Suppressor macrophage treated with lipopolysaccharide for 4 hours (primary cell): ENCODE measurements at regions not wholly inside any gene's neighbourhood (a gene's known extent, or its start where the extent isn't known, plus 50 kb on each side); places are given as distances from the start of the nearest gene placed in this dataset.

Experiments
- DNase-seq: peaks from one replicate; pipeline ENCODE4 v3.0.0-alpha.2; 2020

- DNase-seq, result no peak
These were observed 162.0 kb upstream of the LMNTD1 start for GRCh38 chr12:25715102-25715501.

DNA sequence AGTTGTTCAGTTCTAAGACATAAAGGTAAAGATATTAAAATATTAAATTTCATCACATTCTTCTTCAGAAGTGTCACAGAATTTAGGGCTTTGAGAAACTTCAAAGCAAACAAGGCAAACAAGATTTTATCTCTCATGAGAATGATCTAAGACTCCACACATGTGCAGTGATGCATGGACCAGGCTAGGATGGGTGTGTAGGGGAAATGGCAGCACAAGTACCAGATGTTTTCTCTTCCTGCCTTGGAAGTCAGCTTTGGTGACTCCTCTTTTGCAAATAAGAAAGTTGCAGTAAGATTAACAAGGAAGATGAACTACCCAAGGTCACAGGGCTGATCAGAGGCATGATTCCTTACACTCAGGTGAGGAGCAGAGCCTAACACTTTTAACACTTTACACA lies 163.8 kb upstream of the LMNTD1 start:
- no peak for DNase-seq

GRCh38 chr12:25717552-25717951 lies 164.5 kb upstream of the LMNTD1 start:
- DNase-seq, result no peak

GRCh38 chr12:25718081-25718731 lies 165.1 kb upstream of the LMNTD1 start:
- DNase-seq, result no peak

GRCh38 chr12:25719505-25719904 lies 166.4 kb upstream of the LMNTD1 start:
- DNase-seq, result no peak

DNA sequence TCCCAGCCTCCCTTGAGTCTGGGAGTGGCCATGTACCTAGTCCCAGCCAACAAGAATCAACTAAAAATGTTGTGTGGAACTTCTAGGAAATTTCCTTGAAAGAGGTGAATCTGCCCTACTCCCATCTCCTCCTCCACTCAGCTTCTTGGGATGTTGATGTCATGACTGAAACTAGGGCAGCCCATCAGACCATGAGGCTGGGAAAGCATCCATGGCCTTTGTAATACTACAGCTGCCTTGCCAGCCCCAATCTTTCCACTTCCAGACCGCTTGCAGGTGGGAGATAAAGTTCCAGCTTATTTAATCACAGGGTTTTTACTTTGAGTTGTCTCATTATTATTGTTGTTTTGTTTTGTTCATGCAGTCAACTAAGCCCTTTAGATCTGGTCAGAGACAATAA lies 170.3 kb upstream of the LMNTD1 start:
- no peak for DNase-seq

GRCh38 chr12:25723921-25724491 lies 170.9 kb upstream of the LMNTD1 start:
- no peak for DNase-seq

DNA sequence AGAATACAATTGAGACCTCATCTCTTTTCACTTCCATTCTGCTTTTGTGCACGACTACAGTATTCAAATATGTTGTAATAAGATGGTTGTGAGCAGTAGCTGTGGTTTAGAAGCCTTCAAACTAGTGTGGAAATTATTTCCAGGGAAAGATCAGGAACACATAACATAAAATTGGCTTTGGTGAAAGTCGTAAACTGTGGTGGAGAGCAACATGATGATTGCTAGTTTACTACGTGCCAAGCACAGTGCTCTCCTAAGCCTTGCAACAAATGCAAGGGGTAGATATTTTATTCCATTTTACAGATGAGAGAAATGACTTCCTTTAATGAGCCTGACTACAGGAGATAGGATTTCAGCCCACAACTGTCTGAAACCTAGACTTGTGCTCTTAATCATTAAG lies 172.4 kb upstream of the LMNTD1 start:
- no peak for DNase-seq

DNA sequence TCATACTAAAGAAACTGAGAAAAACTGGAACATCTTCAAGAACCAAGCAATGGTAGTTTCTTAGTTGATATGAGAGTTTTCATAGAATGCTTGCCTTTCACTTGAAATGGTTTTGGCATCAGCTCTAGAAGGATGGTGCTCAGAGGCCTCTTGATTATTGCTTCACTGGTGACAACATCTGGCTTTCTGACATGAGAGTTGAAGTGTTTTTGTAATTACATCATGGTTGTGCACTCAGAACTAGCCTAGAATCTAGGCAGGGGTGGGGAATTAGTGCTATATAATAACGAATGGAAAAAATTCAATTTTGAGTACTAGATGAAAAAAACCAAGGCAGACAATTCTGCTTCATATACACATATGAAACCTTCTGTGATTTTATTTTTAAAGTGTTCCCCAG lies 172.8 kb upstream of the LMNTD1 start:
- no peak for DNase-seq

GRCh38 chr12:25728056-25728595 lies 175.0 kb upstream of the LMNTD1 start:
- DNase-seq, result no peak

DNA sequence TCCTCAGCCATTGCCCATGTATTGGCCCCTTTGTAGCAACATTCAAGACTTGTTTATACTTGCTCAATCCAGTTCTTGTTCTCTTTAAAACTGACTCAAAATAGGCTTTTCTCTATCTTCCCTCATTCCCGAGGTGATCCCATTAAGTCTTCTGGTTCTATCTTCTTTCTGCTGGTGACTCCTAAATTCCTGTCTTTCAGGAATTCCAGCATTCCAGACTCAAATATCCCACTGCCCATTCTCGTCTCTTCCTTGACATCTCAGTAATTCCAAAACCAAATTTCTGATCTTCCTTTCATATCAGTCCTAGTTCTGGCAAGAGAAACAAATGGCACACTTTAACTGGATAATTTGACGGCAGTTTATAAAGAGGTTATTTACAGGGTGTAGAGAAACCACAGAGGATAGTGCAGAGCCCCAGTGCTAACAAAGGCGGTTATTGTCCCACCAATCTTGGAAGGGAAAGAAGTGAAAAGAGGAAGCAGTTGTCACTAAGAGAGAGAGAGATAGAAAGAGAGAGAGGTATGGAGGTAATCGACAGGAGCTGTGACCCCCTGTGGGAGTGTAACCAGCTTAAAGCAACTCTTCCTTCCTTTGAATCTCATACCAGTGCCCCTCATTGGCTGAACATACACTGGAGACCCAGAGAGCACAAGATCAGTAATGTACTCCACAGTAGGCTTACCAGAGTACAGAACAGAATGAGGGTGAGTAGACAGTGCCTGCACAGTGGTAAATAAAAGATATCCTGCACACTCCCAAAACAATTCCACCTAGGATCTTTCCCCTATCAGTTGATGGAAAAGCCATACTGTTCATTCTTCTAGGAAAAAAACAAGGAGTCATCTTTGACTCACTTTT lies 177.6 kb upstream of the LMNTD1 start:
- no peak for DNase-seq

DNA sequence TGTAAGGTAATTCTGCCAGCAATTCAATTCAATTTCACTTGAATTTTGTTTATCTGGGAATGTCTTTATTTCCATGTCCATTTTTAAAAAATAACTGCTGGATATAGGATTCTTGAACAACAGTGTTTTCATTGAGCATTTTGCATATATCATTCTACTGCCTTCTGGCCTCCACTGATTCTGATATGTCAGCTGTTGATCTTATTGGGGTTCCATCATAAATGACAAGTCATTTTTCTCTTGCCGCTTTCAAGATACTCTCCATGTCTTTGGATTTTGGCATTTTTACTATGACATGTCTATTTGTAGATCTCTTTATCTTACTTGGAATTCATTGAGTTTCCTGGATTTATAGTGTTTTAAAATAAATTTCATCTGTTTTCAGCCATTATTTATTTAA lies 180.5 kb upstream of the LMNTD1 start:
- DNase-seq, result no peak

GRCh38 chr12:25734529-25735180 lies 181.6 kb upstream of the LMNTD1 start:
- no peak for DNase-seq

- no peak for DNase-seq
These were observed 187.5 kb upstream of the LMNTD1 start for GRCh38 chr12:25740617-25741016.

DNA sequence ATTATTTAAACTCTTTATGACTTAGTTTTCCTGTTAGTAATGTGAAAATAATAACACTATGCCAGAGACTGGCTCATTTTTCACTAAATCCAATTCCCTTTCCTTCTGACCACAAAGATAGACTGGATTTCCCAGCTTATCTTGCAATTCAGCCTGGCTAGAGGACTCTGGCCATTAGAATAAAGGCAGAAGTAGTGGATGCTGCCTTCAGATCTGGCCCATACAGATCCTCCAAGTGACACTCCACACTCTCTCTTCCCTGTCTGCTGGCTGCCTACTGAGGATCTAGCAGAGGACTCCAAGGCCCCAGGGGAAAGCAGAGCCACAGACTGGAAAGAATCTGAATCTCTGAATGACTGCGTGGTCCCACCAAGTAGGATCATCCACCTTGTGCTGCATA lies 188.8 kb upstream of the LMNTD1 start:
- DNase-seq, result no peak

- peak; percentile 0 for DNase-seq
These were observed 190.7 kb upstream of the LMNTD1 start for GRCh38 chr12:25743679-25744215.

DNA sequence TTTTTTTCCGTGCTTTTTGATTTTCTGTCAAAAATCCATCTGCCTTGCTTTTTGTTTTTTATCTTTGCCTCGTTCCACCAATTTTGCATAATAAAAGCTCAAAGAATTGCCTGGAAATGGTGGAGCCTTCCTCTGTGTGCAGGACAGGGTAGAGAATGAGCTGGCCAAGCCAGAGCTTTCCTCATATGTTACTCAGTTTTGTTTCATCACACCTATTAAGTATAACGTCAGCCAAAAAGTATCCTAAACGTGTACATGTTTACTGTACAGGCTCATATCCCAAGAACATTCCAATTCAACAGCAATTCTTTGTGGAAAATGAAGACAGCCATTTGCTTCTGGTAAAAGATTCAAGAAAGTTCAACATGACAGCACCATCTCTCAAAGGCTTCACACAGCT lies 191.2 kb upstream of the LMNTD1 start:
- no peak for DNase-seq

GRCh38 chr12:25745281-25745680 lies 192.2 kb upstream of the LMNTD1 start:
- DNase-seq, result no peak

- DNase-seq, result no peak
These were observed 193.0 kb upstream of the LMNTD1 start for GRCh38 chr12:25746131-25746530.

DNA sequence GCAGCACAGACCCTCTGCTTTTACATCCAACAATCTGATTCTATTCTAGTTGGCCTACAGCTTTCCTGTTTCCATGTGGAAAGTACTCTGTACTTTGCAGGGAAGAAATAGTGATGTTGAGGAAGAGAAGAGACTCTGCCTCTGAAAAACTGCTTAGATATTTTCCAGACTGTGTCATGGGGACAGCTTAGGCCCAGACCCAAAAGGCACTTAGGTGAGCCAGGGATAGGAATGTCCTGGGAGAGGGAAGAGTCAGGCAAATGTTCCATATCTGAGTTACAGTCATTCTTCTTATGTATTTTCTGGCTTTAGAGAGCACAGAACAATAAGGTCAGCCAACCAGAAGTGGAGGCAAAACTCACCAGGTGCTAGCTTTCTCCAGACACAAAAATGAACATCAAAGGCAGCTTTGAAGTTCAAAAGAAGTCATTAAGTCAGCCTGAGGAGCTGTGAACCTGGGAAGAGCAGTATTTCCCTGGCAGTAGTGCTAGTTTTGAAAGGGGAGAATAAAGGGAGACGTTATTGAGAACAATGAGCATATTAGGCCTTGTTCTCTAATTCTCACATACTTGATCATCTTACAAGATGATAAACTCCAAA lies 199.7 kb upstream of the LMNTD1 start:
- DNase-seq, result no peak

DNA sequence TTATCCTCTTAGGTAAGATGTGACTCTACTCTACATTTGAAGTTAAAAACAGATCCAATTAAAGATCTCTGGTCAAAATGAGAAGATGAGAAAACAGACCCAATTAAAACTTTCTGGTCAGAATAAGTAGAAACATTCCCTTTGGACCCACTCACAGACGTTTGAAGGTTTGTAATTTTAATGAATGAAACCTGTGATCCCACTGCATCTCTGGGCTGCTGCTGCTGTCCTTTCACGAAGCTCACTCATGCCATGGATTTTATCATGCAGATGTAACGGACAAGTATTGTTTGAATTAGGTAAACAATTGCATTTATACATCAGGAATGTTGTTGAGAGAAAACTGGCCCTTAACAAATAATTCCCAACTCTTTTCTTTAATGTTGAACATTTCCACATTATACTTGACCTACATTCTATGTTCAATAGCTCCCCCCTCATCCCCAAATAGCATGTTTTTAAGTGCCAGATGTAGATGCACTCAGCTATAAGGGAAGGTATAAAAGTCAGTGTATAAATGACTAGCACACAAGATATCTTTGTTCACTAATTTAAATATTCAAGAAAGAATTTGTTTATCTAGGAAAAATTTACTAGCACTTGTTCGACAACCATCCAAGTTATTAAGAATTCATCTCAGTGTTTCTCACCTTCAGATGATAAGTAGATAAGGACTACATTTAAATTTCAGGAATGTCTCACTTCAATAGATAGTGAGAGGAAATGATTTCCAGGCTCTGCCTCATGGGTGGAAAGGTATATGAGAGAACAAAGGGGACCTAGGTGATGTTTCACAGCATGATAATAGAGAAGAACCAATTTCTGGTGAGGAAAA lies 202.3 kb upstream of the LMNTD1 start:
- DNase-seq, result no peak

DNA sequence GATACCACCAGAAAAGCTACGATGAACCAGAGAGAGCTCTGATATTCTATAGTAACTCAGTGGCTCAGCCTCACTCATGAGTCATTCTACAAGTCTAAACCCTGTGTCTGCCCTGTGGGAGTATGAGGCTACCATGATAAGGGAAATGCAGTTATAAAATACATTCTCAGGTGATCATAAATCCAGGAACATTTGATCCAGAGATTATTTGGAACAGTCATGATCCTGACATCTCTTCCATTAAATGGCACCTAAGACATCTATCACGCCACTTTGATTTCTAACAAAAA lies 202.6 kb upstream of the RASSF8 start:
- no peak for DNase-seq
